Esophagus muscularis mucosa (tissue), 4 donors: ENCODE measurements at regions not wholly inside any gene's neighbourhood (a gene's known extent, or its start where the extent isn't known, plus 50 kb on each side); places are given as distances from the start of the nearest gene placed in this dataset.

Source experiments
- DNase-seq: peaks from one replicate; pipeline ENCODE4 v3.0.0-alpha.2; 2017; ENCODE audit errors: extremely low spot score
- H3K27ac ChIP-seq, 4 donors: fragments of 200-600 bp; sonication (generic); replicated peaks in 1 of 4; 1 replicate in 3 of 4; 2 replicates in 1 of 4; pipeline ENCODE4 v1.5.1; 2016 to 2019; ENCODE audit warnings: mild to moderate bottlenecking in 1 of 4
- H3K27me3 ChIP-seq, 4 donors: fragments of 200-600 bp; sonication (generic); one replicate each; pipeline versions ENCODE4 v1.5.1 to v1.6.0; 2016 to 2019
- H3K36me3 ChIP-seq, 4 donors: fragments of 200-600 bp; sonication (generic); one replicate each; pipeline ENCODE4 v1.5.1; 2016 to 2019
- H3K4me1 ChIP-seq, 4 donors: fragments of 200-600 bp; sonication (generic); one replicate each; pipeline ENCODE4 v1.5.1; 2016 to 2019
- H3K4me3 ChIP-seq, 4 donors: fragments of 200-600 bp; sonication (generic); 1 replicate in 2 of 4; 2 replicates in 2 of 4; pipeline ENCODE4 v1.5.1; 2016 to 2019; ENCODE audit warnings: mild to moderate bottlenecking in 4 of 4, moderate library complexity in 1 of 4
- H3K9me3 ChIP-seq, 4 donors: fragments of 200-600 bp; sonication (generic); 1 replicate in 3 of 4; 2 replicates in 1 of 4; pipeline ENCODE4 v1.5.1; 2016 to 2019
- EP300 ChIP-seq: sonication (generic); formaldehyde crosslinking; IDR thresholded peaks from one replicate; pipeline ENCODE4 v1.6.1; 2017; ENCODE audit warnings: antibody characterized with exemption
- POLR2A ChIP-seq: fragments of 450-650 bp; IDR thresholded peaks from one replicate; pipeline ENCODE4 v1.6.1; 2017; ENCODE audit warnings: antibody characterized with exemption, moderate library complexity, mild to moderate bottlenecking, low read depth
- POLR2AphosphoS5 ChIP-seq, 2 donors: sonication (generic); formaldehyde crosslinking; IDR thresholded peaks; one replicate each; pipeline ENCODE4 v1.6.1; 2017; ENCODE audit warnings: antibody characterized with exemption in 2 of 2
- WGBS: methylation state at CpG from one replicate; pipeline ENCODE4 v1.1.5; 2018; 5-methylcytosine and 5-hydroxymethylcytosine counted together
- intact Hi-C: fragments of 100-400 bp; cut with DNase I; formaldehyde crosslinking; loops from one replicate; pipeline ENCODE4 v1.15.1; 2023
- TF ChIP-seq, protein P1 (sequence below), 3 experiments: fragments of 200-600 bp in 2 of 3; fragments of 450-650 bp in 1 of 3; sonication (generic) in 2 of 3; IDR thresholded peaks; one replicate each; pipeline ENCODE4 v1.5.1; 2017 to 2019; ENCODE audit warnings: antibody characterized with exemption in 3 of 3, mild to moderate bottlenecking in 2 of 3, moderate library complexity in 1 of 3

DNA sequence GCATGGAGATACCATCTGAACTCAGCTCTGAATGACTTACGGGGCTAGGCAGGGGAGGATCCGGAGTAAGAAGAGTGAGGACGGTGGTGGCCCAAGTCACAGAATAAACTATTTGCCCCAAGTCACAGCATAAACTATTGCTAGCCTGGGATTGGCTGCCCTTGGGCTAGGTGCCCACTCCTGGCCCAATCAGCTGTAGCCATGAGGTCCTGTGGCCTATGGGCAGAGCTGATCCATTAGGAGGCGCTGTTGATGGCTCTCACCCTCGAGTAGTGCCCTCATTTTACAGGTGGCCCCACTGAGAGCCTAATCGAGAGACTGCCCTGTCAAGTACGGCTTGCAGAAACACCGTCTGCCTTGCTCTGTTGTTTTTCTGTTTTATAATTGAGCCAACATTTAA lies 62.3 kb upstream of the ZNF423 start:
- TF ChIP-seq EP300: no peak
- no peak for TF ChIP-seq POLR2AphosphoS5 (IDR thresholded peaks at IDR 0.05)
- TF ChIP-seq, protein P1, sequence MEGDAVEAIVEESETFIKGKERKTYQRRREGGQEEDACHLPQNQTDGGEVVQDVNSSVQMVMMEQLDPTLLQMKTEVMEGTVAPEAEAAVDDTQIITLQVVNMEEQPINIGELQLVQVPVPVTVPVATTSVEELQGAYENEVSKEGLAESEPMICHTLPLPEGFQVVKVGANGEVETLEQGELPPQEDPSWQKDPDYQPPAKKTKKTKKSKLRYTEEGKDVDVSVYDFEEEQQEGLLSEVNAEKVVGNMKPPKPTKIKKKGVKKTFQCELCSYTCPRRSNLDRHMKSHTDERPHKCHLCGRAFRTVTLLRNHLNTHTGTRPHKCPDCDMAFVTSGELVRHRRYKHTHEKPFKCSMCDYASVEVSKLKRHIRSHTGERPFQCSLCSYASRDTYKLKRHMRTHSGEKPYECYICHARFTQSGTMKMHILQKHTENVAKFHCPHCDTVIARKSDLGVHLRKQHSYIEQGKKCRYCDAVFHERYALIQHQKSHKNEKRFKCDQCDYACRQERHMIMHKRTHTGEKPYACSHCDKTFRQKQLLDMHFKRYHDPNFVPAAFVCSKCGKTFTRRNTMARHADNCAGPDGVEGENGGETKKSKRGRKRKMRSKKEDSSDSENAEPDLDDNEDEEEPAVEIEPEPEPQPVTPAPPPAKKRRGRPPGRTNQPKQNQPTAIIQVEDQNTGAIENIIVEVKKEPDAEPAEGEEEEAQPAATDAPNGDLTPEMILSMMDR (IDR thresholded peaks at IDR 0.05): no peak
- no peak for TF ChIP-seq POLR2A
- Histone ChIP-seq H3K9me3 (no peaks in the 10 kb centered on the region), H3K27me3 (no peaks in the 10 kb centered on the region), H3K4me3 (no peak overlapping the region), H3K27ac (no peak overlapping the region), H3K36me3 (no peaks in the 10 kb centered on the region), H3K4me1 (no peaks in the 10 kb centered on the region)
- intact Hi-C loops: no loop called here
- WGBS: 88% methylated on average over 8 of the region's 8 CpGs
- DNase-seq: no peak

DNA sequence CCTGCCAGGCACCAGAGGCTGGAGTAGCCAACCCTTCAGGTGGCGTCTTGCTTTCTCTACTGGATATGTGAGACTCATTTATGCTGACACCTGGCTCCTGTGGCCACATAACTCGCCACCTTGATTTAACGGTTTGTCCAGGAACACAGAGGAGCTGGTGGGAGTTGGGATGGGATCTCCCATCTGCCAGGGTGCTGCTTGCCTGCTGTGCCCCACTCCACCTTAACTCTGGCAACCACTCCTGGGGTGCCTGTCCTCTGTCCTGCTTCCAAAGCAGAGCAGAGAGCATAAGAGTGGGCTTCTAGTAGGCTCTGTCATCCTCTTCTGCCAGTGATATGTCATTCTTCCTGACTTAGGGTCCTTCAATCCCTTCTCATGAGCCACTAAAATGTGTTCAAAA lies 63.4 kb upstream of the ZNF423 start:
- H3K27ac ChIP-seq: no peak overlapping the region
- DNase-seq: no peak
- no peak for TF ChIP-seq EP300
- TF ChIP-seq, protein P1 (IDR thresholded peaks at IDR 0.05): no peak
- no peak for TF ChIP-seq POLR2A
- no peak for TF ChIP-seq POLR2AphosphoS5 (IDR thresholded peaks at IDR 0.05)
- H3K27me3 ChIP-seq: no peaks in the 10 kb centered on the region
- WGBS: 100% methylated on average over 3 of the region's 3 CpGs
- intact Hi-C loops: no loop called here
- no peaks in the 10 kb centered on the region for H3K36me3 ChIP-seq
- no peaks in the 10 kb centered on the region for H3K4me1 ChIP-seq
- no peak overlapping the region for H3K4me3 ChIP-seq
- H3K9me3 ChIP-seq: no peaks in the 10 kb centered on the region

DNA sequence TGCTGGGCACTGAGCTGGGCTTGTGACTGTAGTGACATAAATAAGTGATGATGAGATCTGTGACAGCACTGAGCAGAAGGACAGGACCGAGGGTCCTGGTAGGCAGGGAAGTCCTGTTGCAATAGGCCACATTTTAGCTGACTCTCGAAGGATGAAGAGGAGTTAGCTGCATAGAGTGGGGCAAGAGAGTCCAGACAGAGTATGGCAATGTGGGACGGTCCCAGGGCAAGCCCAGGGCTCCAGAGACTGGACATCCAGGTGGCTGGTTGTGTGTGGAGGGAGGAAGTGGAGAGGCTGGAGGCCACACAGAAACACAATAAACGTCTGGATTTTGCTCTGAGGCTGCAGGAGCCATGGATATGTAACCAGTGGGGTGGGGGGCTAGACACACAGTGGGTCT lies 64.5 kb upstream of the ZNF423 start:
- Histone ChIP-seq H3K9me3 (no peaks in the 10 kb centered on the region), H3K4me3 (no peak overlapping the region), H3K27me3 (no peaks in the 10 kb centered on the region), H3K36me3 (no peaks in the 10 kb centered on the region), H3K4me1 (no peaks in the 10 kb centered on the region), H3K27ac (no peak overlapping the region)
- no peak for TF ChIP-seq POLR2A
- no peak for TF ChIP-seq POLR2AphosphoS5 (IDR thresholded peaks at IDR 0.05)
- TF ChIP-seq EP300: no peak
- TF ChIP-seq, protein P1 (IDR thresholded peaks at IDR 0.05): no peak
- no peak for DNase-seq
- intact Hi-C loops: loop anchor here (5.0 kb wide), 1 partner anchor 513 kb away; no protein-coding TSS in a partner anchor
- 85% methylated on average over 4 of the region's 4 CpGs for WGBS

DNA sequence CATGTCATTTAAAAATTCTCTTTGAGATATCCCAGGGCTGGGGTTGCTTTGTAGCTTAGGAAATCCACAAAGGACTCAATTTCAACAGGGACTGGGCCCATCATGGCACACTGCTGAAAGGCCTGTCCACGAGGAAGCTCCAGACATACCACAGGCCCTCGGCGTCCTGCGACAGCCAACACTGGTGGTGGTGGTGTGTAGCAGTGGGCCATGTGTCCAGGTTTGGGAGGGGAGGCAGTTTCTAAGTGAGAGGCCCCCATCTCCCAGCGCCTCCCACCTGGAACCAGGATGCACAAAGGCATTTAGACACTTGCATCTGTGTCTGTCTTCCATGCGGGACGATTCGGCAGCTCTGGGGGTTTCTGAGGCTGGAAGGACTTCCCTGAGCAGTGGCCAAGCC lies 65.2 kb upstream of the ZNF423 start:
- 83% methylated on average over 5 of the region's 8 CpGs for WGBS
- Histone ChIP-seq H3K4me3 (no peak overlapping the region), H3K27me3 (no peaks in the 10 kb centered on the region), H3K27ac (no peak overlapping the region), H3K4me1 (no peaks in the 10 kb centered on the region), H3K9me3 (no peaks in the 10 kb centered on the region), H3K36me3 (no peaks in the 10 kb centered on the region)
- TF ChIP-seq, protein P1 (IDR thresholded peaks at IDR 0.05): no peak
- TF ChIP-seq EP300 (no peak), POLR2A (no peak), POLR2AphosphoS5 (IDR thresholded peaks at IDR 0.05) (no peak)
- no peak for DNase-seq
- intact Hi-C loops: loop anchor here (5.0 kb wide), 1 partner anchor 514 kb away; no protein-coding TSS in a partner anchor

DNA sequence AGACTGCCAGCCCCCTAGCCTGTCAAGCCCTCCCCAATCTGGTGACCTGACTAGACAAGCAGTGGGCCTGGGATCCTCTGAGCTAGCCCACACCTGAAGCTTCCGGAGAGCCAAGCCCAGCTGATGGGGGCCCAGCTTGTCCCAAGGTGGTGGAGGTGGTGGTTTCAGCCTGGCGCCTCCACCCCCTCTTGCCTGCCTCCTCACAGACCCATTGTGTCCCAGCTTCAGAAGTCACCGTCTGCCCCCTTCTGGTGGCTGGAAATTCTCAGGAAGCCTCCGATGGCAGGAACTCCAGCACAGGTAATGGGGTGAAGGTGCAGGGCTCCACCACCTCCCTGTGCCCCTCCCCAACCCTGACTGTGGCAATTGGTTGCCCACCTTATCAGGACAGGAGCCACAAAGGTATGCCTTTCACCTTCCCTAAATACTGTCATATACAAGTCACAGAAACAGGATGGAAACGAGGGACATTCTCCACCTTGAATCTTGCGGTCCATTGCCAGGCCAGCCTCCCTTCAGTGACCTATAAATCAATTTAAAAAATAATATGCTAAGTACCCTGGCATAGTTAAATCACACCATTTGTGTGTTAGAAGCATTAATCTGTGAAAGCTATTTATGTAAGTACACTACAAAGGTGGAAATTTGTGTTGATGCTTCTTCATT lies 66.0 kb upstream of the ZNF423 start:
- 37% methylated on average over 6 of the region's 6 CpGs for WGBS
- intact Hi-C loops: loop anchor here (5.0 kb wide), 1 partner anchor 515 kb away; no protein-coding TSS in a partner anchor
- Histone ChIP-seq H3K36me3 (no peaks in the 10 kb centered on the region), H3K27me3 (no peaks in the 10 kb centered on the region), H3K4me1 (no peaks in the 10 kb centered on the region), H3K9me3 (no peaks in the 10 kb centered on the region), H3K27ac (no peak overlapping the region), H3K4me3 (no peak overlapping the region)
- no peak for DNase-seq
- no peak for TF ChIP-seq POLR2AphosphoS5 (IDR thresholded peaks at IDR 0.05)
- TF ChIP-seq, protein P1 (IDR thresholded peaks at IDR 0.05): peak; percentile 51 to 56 (median 54)
- no peak for TF ChIP-seq POLR2A
